ENCODE measurements at regions not wholly inside any gene's neighbourhood (a gene's known extent, or its start where the extent isn't known, plus 50 kb on each side); places are given as distances from the start of the nearest gene placed in this dataset.

GRCh38 chrX:109854096-109854495, 121.0 kb upstream of the ACSL4 start:
- TF ChIP-seq CTCF (optimal IDR thresholded peaks at IDR 0.05 in 1 of 3, IDR thresholded peaks at IDR 0.05 in 1 of 3, conservative IDR thresholded peaks at IDR 0.05 in 1 of 3; ENCODE audit: extremely low read depth in 1 of 3, insufficient read depth in 2 of 3, low read length in 3 of 3) (no peak), EZH2 (IDR thresholded peaks at IDR 0.05; ENCODE audit: low read length) (no peak)

All from keratinocyte (primary cell).